OCI-LY3 (cell line): ENCODE measurements at regions not wholly inside any gene's neighbourhood (a gene's known extent, or its start where the extent isn't known, plus 50 kb on each side); places are given as distances from the start of the nearest gene placed in this dataset.

Source experiments
- H2AFZ ChIP-seq: fragments of 200-600, 300-600 bp; shearing (Covaris generic); 2 replicates; pipeline ENCODE4 v1.6.0; 2014; ENCODE audit warnings: antibody characterized with exemption, low read depth, low read length
- H3K27ac ChIP-seq: fragments of 200-600, 300-600 bp; sonication (generic); 2 replicates; pipeline ENCODE4 v1.5.1; 2014; ENCODE audit warnings: mild to moderate bottlenecking, low read length, moderate library complexity, mixed read lengths
- H3K27me3 ChIP-seq: fragments of 200-600, 300-600 bp; sonication (generic); 2 replicates; pipeline ENCODE4 v1.6.1; 2014; ENCODE audit warnings: low read depth, low read length, mixed read lengths
- H3K36me3 ChIP-seq: fragments of 200-600, 300-600 bp; sonication (generic); replicated peaks from 2 replicates; pipeline ENCODE3; 2014; ENCODE audit warnings: low read depth, low read length, mixed read lengths
- H3K4me1 ChIP-seq: fragments of 300-600, 200-600 bp; sonication (generic); 2 replicates; pipeline ENCODE4 v1.6.1; 2014; ENCODE audit warnings: low read length, mixed read lengths
- H3K4me2 ChIP-seq: fragments of 200-600, 300-600 bp; sonication (generic); 2 replicates; pipeline ENCODE4 v1.6.1; 2014; ENCODE audit warnings: low read length, mixed read lengths
- H3K4me3 ChIP-seq: fragments of 300-600, 200-600 bp; sonication (generic); 2 replicates; pipeline ENCODE4 v1.5.1; 2014; ENCODE audit warnings: antibody characterized with exemption, mild to moderate bottlenecking, low read length, moderate library complexity
- H3K79me2 ChIP-seq: fragments of 300-600, 200-600 bp; shearing (Covaris generic); 2 replicates; pipeline ENCODE4 v1.6.1; 2014; ENCODE audit warnings: mild to moderate bottlenecking, low read length, mixed read lengths
- H3K9ac ChIP-seq: fragments of 300-600, 200-600 bp; shearing (Covaris generic); 2 replicates; pipeline ENCODE4 v1.6.0; 2014; ENCODE audit warnings: mild to moderate bottlenecking, low read length, moderate library complexity
- H3K9me3 ChIP-seq: fragments of 200-600, 300-600 bp; shearing (Covaris generic); 2 replicates; pipeline ENCODE4 v1.6.1; 2014; ENCODE audit warnings: low read length, mixed read lengths; ENCODE audit not compliant: insufficient read depth
- H4K20me1 ChIP-seq: fragments of 200-600, 300-600 bp; sonication (generic); 2 replicates; pipeline ENCODE4 v1.6.1; 2016; ENCODE audit warnings: low read length, mixed read lengths; ENCODE audit not compliant: insufficient read depth
- CTCF ChIP-seq: fragments of 200-600, 300-600 bp; sonication (generic); IDR thresholded peaks from 2 replicates; pipeline ENCODE4 v1.5.1; 2014; ENCODE audit warnings: antibody characterized with exemption, low read length, low read depth
- EZH2phosphoT487 ChIP-seq: fragments of 200-600 bp; shearing (Covaris generic); IDR thresholded peaks from 2 replicates; pipeline ENCODE4 v1.6.1; 2018; ENCODE audit warnings: antibody characterized with exemption, mixed run types, low read depth

DNA sequence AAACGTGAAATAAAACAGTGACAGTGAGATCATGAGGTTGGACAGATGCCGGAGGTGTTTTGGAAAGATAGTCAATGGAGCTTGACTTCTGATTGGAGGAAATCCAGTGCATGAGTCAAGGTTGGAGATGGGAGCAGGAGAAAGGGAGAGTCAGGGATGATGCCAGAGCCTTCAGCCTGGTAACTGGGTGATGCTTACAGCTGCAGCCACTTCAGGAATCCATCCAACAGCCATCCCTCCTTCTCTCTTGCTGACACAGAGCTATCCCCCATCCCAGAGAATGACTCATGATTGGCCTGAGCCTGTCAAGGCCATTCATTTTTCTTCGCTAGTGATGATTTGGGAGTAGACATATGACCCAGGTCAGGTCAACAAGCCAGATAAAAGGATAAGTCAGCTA is 112.8 kb downstream of the SAMD5 start:
- H3K4me3 ChIP-seq, result no peak overlapping the region
- H3K4me2 ChIP-seq, result no peak overlapping the region
- H3K4me1 ChIP-seq, result no peaks in the 10 kb centered on the region
- no peak overlapping the region for H3K9ac ChIP-seq
- H3K27me3 ChIP-seq, result no peaks in the 10 kb centered on the region
- no peak for TF ChIP-seq EZH2phosphoT487
- no peak for TF ChIP-seq CTCF
- no peak overlapping the region for H3K27ac ChIP-seq
- no peak overlapping the region for H2AFZ ChIP-seq
- H3K36me3 ChIP-seq, result no peaks in the 10 kb centered on the region
- H3K9me3 ChIP-seq, result no peaks in the 10 kb centered on the region
- no peaks in the 10 kb centered on the region for H3K79me2 ChIP-seq
- H4K20me1 ChIP-seq, result no peaks in the 10 kb centered on the region

GRCh38 chr6:147621961-147622360 is 113.5 kb downstream of the SAMD5 start:
- Histone ChIP-seq H4K20me1 (no peaks in the 10 kb centered on the region), H3K9me3 (no peaks in the 10 kb centered on the region), H2AFZ (no peak overlapping the region), H3K27me3 (no peaks in the 10 kb centered on the region), H3K9ac (no peak overlapping the region), H3K79me2 (no peaks in the 10 kb centered on the region), H3K4me2 (no peak overlapping the region), H3K36me3 (no peaks in the 10 kb centered on the region), H3K27ac (no peak overlapping the region), H3K4me3 (no peak overlapping the region), H3K4me1 (no peaks in the 10 kb centered on the region)
- TF ChIP-seq CTCF (no peak), EZH2phosphoT487 (no peak)

GRCh38 chr6:147624946-147625515 is 116.5 kb downstream of the SAMD5 start:
- TF ChIP-seq EZH2phosphoT487 (no peak), CTCF (no peak)
- no peaks in the 10 kb centered on the region for H3K36me3 ChIP-seq
- no peak overlapping the region for H3K9ac ChIP-seq
- H3K27ac ChIP-seq, result no peak overlapping the region
- H3K4me1 ChIP-seq, result no peaks in the 10 kb centered on the region
- H2AFZ ChIP-seq, result no peak overlapping the region
- H3K4me2 ChIP-seq, result no peak overlapping the region
- no peaks in the 10 kb centered on the region for H3K79me2 ChIP-seq
- H3K9me3 ChIP-seq, result no peaks in the 10 kb centered on the region
- H4K20me1 ChIP-seq, result no peaks in the 10 kb centered on the region
- no peak overlapping the region for H3K4me3 ChIP-seq
- H3K27me3 ChIP-seq, result no peaks in the 10 kb centered on the region

DNA sequence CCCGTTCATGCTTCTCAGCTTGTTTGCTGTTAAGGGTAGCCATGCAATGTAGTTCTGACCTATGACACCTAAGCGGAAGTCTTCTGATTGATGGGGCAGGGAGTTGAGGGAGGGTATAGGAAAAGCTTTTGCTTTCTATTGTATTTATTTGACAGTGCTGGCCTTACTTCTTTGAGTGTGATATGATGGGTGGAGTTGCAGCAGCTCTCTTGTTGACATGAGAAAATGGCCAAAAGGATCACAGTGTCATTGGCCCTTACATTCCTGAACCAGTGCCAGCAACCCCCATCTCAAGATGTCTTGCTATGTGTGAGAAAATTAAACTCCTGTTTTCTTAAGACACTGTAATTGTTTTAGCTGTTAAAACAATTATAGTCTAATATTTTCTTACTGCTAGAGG is 117.5 kb downstream of the SAMD5 start:
- no peak overlapping the region for H3K9ac ChIP-seq
- no peaks in the 10 kb centered on the region for H3K36me3 ChIP-seq
- no peak for TF ChIP-seq CTCF
- TF ChIP-seq EZH2phosphoT487, result no peak
- H3K27me3 ChIP-seq, result no peaks in the 10 kb centered on the region
- no peaks in the 10 kb centered on the region for H3K79me2 ChIP-seq
- no peaks in the 10 kb centered on the region for H3K4me1 ChIP-seq
- no peak overlapping the region for H3K4me3 ChIP-seq
- H3K9me3 ChIP-seq, result no peaks in the 10 kb centered on the region
- no peak overlapping the region for H3K4me2 ChIP-seq
- H4K20me1 ChIP-seq, result no peaks in the 10 kb centered on the region
- H2AFZ ChIP-seq, result no peak overlapping the region
- H3K27ac ChIP-seq, result no peak overlapping the region
